ENCODE measurements at regions not wholly inside any gene's neighbourhood (a gene's known extent, or its start where the extent isn't known, plus 50 kb on each side); places are given as distances from the start of the nearest gene placed in this dataset.

DNA sequence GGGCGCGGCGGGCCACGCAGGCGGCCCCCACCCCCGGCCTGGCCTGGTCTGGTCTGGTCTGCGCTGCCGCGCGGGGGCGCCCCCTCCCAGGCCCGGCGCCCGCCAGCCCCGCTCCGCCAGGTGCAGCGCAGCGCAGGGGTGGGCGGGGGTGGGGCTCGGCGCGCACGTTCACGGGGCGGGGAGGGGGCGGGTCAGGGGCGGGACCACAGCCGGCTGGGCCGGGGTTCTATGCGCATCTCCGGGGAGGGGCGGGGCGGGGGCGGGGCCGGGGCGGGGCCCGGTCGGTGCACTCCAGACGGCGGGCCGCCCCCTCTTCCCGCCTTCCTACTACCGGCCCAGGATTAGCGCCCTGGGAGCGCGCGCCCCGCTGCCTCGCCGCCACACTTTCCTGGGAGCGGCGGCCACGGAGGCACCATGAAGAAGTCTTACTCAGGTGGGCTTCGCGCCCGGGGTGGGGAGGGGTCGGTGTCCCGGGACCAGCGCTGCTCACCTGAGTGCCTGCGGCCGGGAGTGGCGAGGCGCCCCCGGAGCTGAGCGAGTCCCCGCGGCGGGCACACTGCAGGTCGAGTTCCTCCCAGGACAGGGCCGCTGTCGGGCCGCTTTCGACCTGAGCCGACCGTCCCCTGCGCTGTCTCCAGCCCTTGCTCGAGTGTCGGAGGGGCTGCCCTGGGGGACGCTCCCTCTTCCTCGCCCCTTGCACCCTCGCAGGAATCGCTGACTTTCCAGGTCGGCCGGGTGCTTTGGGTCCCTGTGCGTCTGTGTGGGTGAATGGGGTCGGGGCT is 140.5 kb downstream of the SEC14L1 start (continued):
- TF ChIP-seq, protein P1, sequence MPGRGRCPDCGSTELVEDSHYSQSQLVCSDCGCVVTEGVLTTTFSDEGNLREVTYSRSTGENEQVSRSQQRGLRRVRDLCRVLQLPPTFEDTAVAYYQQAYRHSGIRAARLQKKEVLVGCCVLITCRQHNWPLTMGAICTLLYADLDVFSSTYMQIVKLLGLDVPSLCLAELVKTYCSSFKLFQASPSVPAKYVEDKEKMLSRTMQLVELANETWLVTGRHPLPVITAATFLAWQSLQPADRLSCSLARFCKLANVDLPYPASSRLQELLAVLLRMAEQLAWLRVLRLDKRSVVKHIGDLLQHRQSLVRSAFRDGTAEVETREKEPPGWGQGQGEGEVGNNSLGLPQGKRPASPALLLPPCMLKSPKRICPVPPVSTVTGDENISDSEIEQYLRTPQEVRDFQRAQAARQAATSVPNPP (CRISPR knock-in tag; IDR thresholded peaks at IDR 0.05): no peak
- peak; percentile 45; the same call in 1 of the 2 replicates for TF ChIP-seq ZNF232 (CRISPR knock-in tag; IDR thresholded peaks at IDR 0.05; ENCODE audit: borderline replicate concordance)
- peak; percentile 76; the same call in 1 of the 2 replicates for TF ChIP-seq PRMT3 (CRISPR knock-in tag; IDR thresholded peaks at IDR 0.05; ENCODE audit: borderline replicate concordance, low read depth)
- peak; percentile 60 for TF ChIP-seq STAG1 (CRISPR knock-in tag; IDR thresholded peaks at IDR 0.05)
- TF ChIP-seq HOXA5 (CRISPR knock-in tag; IDR thresholded peaks at IDR 0.05): peak; percentile 47; the same call in 1 of the 2 replicates
- peak; percentile 79 for TF ChIP-seq ZNF451 (CRISPR knock-in tag; IDR thresholded peaks at IDR 0.05)
- TF ChIP-seq KLF6 (CRISPR knock-in tag; IDR thresholded peaks at IDR 0.05): peak; percentile 56; the same call in 1 of the 2 replicates
- TF ChIP-seq ZNF543 (CRISPR knock-in tag; IDR thresholded peaks at IDR 0.05): no peak; the same call in none of the 2 replicates
- peak; percentile 26; the same call in 1 of the 2 replicates for TF ChIP-seq RXRB (CRISPR knock-in tag; IDR thresholded peaks at IDR 0.05; ENCODE audit: borderline replicate concordance)
- no peak; the same call in none of the 2 replicates for TF ChIP-seq TSC22D2 (CRISPR knock-in tag; IDR thresholded peaks at IDR 0.05; ENCODE audit: borderline replicate concordance)
- TF ChIP-seq, protein P2, sequence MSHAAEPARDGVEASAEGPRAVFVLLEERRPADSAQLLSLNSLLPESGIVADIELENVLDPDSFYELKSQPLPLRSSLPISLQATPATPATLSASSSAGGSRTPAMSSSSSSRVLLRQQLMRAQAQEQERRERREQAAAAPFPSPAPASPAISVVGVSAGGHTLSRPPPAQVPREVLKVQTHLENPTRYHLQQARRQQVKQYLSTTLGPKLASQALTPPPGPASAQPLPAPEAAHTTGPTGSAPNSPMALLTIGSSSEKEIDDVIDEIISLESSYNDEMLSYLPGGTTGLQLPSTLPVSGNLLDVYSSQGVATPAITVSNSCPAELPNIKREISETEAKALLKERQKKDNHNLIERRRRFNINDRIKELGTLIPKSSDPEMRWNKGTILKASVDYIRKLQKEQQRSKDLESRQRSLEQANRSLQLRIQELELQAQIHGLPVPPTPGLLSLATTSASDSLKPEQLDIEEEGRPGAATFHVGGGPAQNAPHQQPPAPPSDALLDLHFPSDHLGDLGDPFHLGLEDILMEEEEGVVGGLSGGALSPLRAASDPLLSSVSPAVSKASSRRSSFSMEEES (CRISPR knock-in tag; IDR thresholded peaks at IDR 0.05): no peak; the same call in 1 of the 2 replicates
- TF ChIP-seq ZNF354B (CRISPR knock-in tag; IDR thresholded peaks at IDR 0.05): no peak
- TF ChIP-seq KDM5A (IDR thresholded peaks at IDR 0.05; ENCODE audit: borderline replicate concordance, low read length): peak; percentile 66; the same call in 1 of the 2 replicates
- TF ChIP-seq RNF2 (conservative IDR thresholded peaks at IDR 0.05; ENCODE audit: low read depth): no peak
- TF ChIP-seq ZBTB21 (CRISPR knock-in tag; IDR thresholded peaks at IDR 0.05): no peak
- TF ChIP-seq ZNF816 (CRISPR knock-in tag; IDR thresholded peaks at IDR 0.05; ENCODE audit: borderline replicate concordance): no peak
- TF ChIP-seq KDM6A (CRISPR knock-in tag; IDR thresholded peaks at IDR 0.05; ENCODE audit: low read depth): no peak
- TF ChIP-seq HNRNPH1 (optimal IDR thresholded peaks at IDR 0.05; ENCODE audit: low read depth, low read length): no peak
- no peak for TF ChIP-seq TMF1 (CRISPR knock-in tag; IDR thresholded peaks at IDR 0.05; ENCODE audit: low read depth)
- TF ChIP-seq CEBPB (IDR thresholded peaks at IDR 0.05; ENCODE audit: borderline replicate concordance, low read depth, low read length): no peak
- TF ChIP-seq ZSCAN21 (CRISPR knock-in tag; IDR thresholded peaks at IDR 0.05; ENCODE audit: borderline replicate concordance): peak; percentile 49; the same call in 1 of the 2 replicates
- TF ChIP-seq, protein P3, sequence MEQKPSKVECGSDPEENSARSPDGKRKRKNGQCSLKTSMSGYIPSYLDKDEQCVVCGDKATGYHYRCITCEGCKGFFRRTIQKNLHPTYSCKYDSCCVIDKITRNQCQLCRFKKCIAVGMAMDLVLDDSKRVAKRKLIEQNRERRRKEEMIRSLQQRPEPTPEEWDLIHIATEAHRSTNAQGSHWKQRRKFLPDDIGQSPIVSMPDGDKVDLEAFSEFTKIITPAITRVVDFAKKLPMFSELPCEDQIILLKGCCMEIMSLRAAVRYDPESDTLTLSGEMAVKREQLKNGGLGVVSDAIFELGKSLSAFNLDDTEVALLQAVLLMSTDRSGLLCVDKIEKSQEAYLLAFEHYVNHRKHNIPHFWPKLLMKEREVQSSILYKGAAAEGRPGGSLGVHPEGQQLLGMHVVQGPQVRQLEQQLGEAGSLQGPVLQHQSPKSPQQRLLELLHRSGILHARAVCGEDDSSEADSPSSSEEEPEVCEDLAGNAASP (CRISPR knock-in tag; IDR thresholded peaks at IDR 0.05; ENCODE audit: borderline replicate concordance): peak; percentile 69; the same call in 1 of the 2 replicates
- TF ChIP-seq ZNF660 (CRISPR knock-in tag; IDR thresholded peaks at IDR 0.05; ENCODE audit: borderline replicate concordance, low read depth): no peak
- TF ChIP-seq ZNF777 (CRISPR knock-in tag; IDR thresholded peaks at IDR 0.05): 0 out of 2 replicates have a peak, but pooled peaks have one; percentile 56
- TF ChIP-seq SIX4 (CRISPR knock-in tag; IDR thresholded peaks at IDR 0.05): 0 out of 2 replicates have a peak, but pooled peaks have one; percentile 30
- no peak for TF ChIP-seq FOXP1 (IDR thresholded peaks at IDR 0.05)
- no peak for TF ChIP-seq FOXP1 (CRISPR knock-in tag; IDR thresholded peaks at IDR 0.05)
- no peak for TF ChIP-seq ZSCAN25 (CRISPR knock-in tag; IDR thresholded peaks at IDR 0.05)
- TF ChIP-seq FOXK2 (IDR thresholded peaks at IDR 0.05): no peak
- no peak for TF ChIP-seq ZNF614 (CRISPR knock-in tag; IDR thresholded peaks at IDR 0.05; ENCODE audit: borderline replicate concordance)

Data from HepG2 (cell line).